ENCODE measurements at regions not wholly inside any gene's neighbourhood (a gene's known extent, or its start where the extent isn't known, plus 50 kb on each side); places are given as distances from the start of the nearest gene placed in this dataset.

DNA sequence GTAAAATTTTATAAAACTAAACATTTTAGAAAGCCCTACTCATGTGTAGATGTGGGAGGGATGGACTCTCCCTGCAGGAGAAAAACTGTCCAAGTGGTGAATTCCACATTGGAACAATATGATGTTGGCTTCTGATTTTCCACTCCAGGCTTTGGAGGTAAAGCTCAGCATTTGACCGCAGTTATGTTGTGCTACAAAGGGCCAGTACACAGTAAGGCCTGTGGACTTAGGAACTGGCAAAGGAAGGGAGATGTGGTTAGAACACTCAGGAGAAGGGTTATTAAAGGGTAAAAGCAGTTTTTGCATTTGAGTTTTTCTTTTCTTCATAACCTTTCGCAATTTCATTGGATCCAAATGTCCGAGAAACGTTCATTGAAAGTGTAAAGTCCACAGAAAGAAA lies 150.3 kb upstream of the SASH1 start:
- no peaks in the 10 kb centered on the region for H3K36me3 ChIP-seq
- no peak overlapping the region for H3K27ac ChIP-seq
- no peaks in the 10 kb centered on the region for H3K4me1 ChIP-seq (ENCODE audit: control insufficient read depth in 1 of 2, insufficient read depth in 1 of 2, low read depth in 1 of 2, low read length in 1 of 2)
- peaks cover 13% of the 10 kb centered on the region for H3K27me3 ChIP-seq
- H3K4me3 ChIP-seq (ENCODE audit: low read depth in 1 of 2, low read length in 1 of 2): no peak overlapping the region
- no peaks in the 10 kb centered on the region for H3K9me3 ChIP-seq
- TF ChIP-seq CTCF (IDR thresholded peaks at IDR 0.05): no peak

DNA sequence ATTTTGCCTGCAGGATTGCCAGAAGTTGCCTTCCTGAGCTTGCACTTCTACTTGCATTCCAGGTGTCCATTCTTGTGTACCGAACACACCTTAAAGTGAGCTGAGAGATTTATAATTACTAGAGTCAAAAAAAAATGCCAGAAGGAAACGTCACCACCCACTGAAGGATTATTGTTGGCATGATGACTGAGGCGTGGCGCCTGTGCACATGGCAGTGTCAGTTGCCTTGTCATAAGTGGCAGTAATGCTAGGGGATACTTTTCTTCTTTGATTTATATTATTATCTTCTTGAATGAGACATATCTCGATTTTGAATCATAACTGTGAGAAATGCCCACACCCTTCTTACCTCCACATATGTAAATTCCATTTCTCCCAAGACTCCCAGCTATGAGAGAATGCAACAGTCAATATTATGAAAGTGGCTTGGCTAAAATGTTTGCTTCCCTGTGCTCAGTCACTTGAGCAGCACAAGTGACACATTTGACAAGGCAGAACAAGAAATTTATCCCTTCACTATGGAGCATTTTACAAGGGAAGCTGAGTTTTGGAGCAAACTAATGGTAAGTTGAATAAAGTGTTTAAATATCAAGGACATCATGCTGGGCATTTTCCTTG lies 149.5 kb upstream of the SASH1 start:
- no peak for TF ChIP-seq CTCF (IDR thresholded peaks at IDR 0.05)
- no peaks in the 10 kb centered on the region for H3K36me3 ChIP-seq
- no peaks in the 10 kb centered on the region for H3K9me3 ChIP-seq
- H3K4me1 ChIP-seq (ENCODE audit: control insufficient read depth in 1 of 2, insufficient read depth in 1 of 2, low read depth in 1 of 2, low read length in 1 of 2): no peaks in the 10 kb centered on the region
- no peak overlapping the region for H3K27ac ChIP-seq
- H3K27me3 ChIP-seq: peaks cover 16% of the 10 kb centered on the region
- no peak overlapping the region for H3K4me3 ChIP-seq (ENCODE audit: low read depth in 1 of 2, low read length in 1 of 2)

- peaks cover 25% of the 10 kb centered on the region for H3K27me3 ChIP-seq
- no peak overlapping the region for H3K4me3 ChIP-seq (ENCODE audit: low read depth in 1 of 2, low read length in 1 of 2)
- no peaks in the 10 kb centered on the region for H3K4me1 ChIP-seq (ENCODE audit: control insufficient read depth in 1 of 2, insufficient read depth in 1 of 2, low read depth in 1 of 2, low read length in 1 of 2)
- H3K27ac ChIP-seq: no peak overlapping the region
- H3K9me3 ChIP-seq: no peaks in the 10 kb centered on the region
- H3K36me3 ChIP-seq: no peaks in the 10 kb centered on the region
- no peak for TF ChIP-seq CTCF (IDR thresholded peaks at IDR 0.05)
Observed at GRCh38 chr6:148195511-148195910, 147.1 kb upstream of the SASH1 start.

- Histone ChIP-seq H3K36me3 (no peaks in the 10 kb centered on the region), H3K27me3 (peaks cover 59% of the 10 kb centered on the region), H3K9me3 (no peaks in the 10 kb centered on the region), H3K4me3 (ENCODE audit: low read depth in 1 of 2, low read length in 1 of 2) (no peak overlapping the region), H3K27ac (no peak overlapping the region), H3K4me1 (ENCODE audit: control insufficient read depth in 1 of 2, insufficient read depth in 1 of 2, low read depth in 1 of 2, low read length in 1 of 2) (peaks cover 0 to 6% of the 10 kb centered on the region in 2 experiments)
- TF ChIP-seq CTCF (IDR thresholded peaks at IDR 0.05): no peak
Observed at GRCh38 chr6:148199584-148199983, 143.1 kb upstream of the SASH1 start.

GRCh38 chr6:148200293-148200692 lies 142.3 kb upstream of the SASH1 start:
- no peak for TF ChIP-seq CTCF (IDR thresholded peaks at IDR 0.05)
- Histone ChIP-seq H3K4me1 (ENCODE audit: control insufficient read depth in 1 of 2, insufficient read depth in 1 of 2, low read depth in 1 of 2, low read length in 1 of 2) (peaks cover 0 to 6% of the 10 kb centered on the region in 2 experiments), H3K4me3 (ENCODE audit: low read depth in 1 of 2, low read length in 1 of 2) (no peak overlapping the region), H3K27ac (no peak overlapping the region), H3K36me3 (no peaks in the 10 kb centered on the region), H3K9me3 (no peaks in the 10 kb centered on the region), H3K27me3 (peaks cover 66% of the 10 kb centered on the region)

Measured in neutrophil (primary cell).